Smooth muscle cell (in vitro differentiated cells): ENCODE measurements at regions not wholly inside any gene's neighbourhood (a gene's known extent, or its start where the extent isn't known, plus 50 kb on each side); places are given as distances from the start of the nearest gene placed in this dataset.

ENCODE experiments used
- DNase-seq: peaks from one replicate; lab custom pipeline; 2025; ENCODE audit not compliant: unreplicated experiment; lab: John Stamatoyannopoulos, UW
- H2AFZ ChIP-seq: fragments of 200-600 bp; sonication (generic); 2 replicates; pipeline ENCODE4 v1.6.0; 2016; ENCODE audit warnings: antibody characterized with exemption, low read depth, mild to moderate bottlenecking
- H3F3A ChIP-seq: fragments of 200-600 bp; sonication (generic); 2 replicates; pipeline ENCODE4 v1.6.0; 2017; ENCODE audit warnings: antibody characterized with exemption, low read depth
- H3K27ac ChIP-seq: fragments of 200-600 bp; sonication (generic); 2 replicates; pipeline ENCODE4 v1.5.1; 2016; ENCODE audit warnings: low read depth, mild to moderate bottlenecking
- H3K27me3 ChIP-seq: fragments of 200-600 bp; sonication (generic); 2 replicates; pipeline ENCODE4 v1.6.1; 2016; ENCODE audit warnings: low read depth, mild to moderate bottlenecking
- H3K36me3 ChIP-seq: fragments of 200-600 bp; sonication (generic); 2 replicates; pipeline ENCODE4 v1.5.1; 2016; ENCODE audit warnings: low read depth
- H3K4me1 ChIP-seq: fragments of 200-600 bp; sonication (generic); 2 replicates; pipeline ENCODE4 v1.5.1; 2016; ENCODE audit warnings: low read depth
- H3K4me2 ChIP-seq: fragments of 200-600 bp; sonication (generic); 2 replicates; pipeline ENCODE4 v1.6.0; 2016; ENCODE audit warnings: mild to moderate bottlenecking
- H3K4me3 ChIP-seq: fragments of 200-600 bp; sonication (generic); 2 replicates; pipeline ENCODE4 v1.5.1; 2016; ENCODE audit warnings: mild to moderate bottlenecking
- H3K79me2 ChIP-seq: fragments of 200-600 bp; sonication (generic); 2 replicates; pipeline ENCODE4 v1.6.0; 2016; ENCODE audit warnings: low read depth, mild to moderate bottlenecking
- H3K9ac ChIP-seq: fragments of 200-600 bp; sonication (generic); 2 replicates; pipeline ENCODE4 v1.6.0; 2016; ENCODE audit warnings: low read depth
- H3K9me3 ChIP-seq: fragments of 200-600 bp; sonication (generic); replicated peaks from 2 replicates; pipeline ENCODE4 v1.5.1; 2016; ENCODE audit warnings: low read depth
- H4K20me1 ChIP-seq: fragments of 200-600 bp; sonication (generic); 2 replicates; pipeline ENCODE4 v1.6.0; 2016; ENCODE audit warnings: low read depth
- WGBS: methylation state at CpG from one replicate; pipeline ENCODE4 v1.1.7; 2016; ENCODE audit warnings: low lambda C conversion rate; 5-methylcytosine and 5-hydroxymethylcytosine counted together
- TF ChIP-seq, protein P1 (sequence below): fragments of 200-600 bp; sonication (generic); IDR thresholded peaks from 2 replicates; pipeline ENCODE4 v1.5.1; 2017; ENCODE audit warnings: borderline replicate concordance, mild to moderate bottlenecking, antibody characterized with exemption; ENCODE audit not compliant: insufficient read depth, poor library complexity, severe bottlenecking

DNA sequence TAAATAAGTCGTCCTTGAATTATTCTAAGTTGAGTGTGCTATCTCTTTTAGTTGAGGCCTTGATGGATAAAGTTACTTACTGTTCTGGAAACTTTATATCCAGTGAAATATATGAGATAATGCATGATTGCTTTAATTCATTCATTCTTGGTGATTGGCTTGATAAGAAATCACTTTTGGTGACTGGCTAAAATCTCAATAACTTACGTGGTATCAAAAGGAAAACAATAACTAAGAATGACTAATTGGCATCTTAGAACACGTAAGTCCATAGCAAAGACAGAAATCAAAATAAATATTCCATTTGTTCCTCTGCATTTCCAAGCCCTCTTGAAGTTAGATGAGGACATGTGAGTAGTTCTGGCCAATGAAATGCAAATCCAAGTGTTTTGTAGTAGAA, 251.6 kb downstream of the NUP35 start:
- Histone ChIP-seq H3K27ac (no peak overlapping the region), H3K27me3 (no peaks in the 10 kb centered on the region), H3K9ac (no peak overlapping the region), H3K9me3 (no peaks in the 10 kb centered on the region), H4K20me1 (no peaks in the 10 kb centered on the region), H3K36me3 (no peaks in the 10 kb centered on the region), H2AFZ (no peak overlapping the region), H3F3A (no peaks in the 10 kb centered on the region), H3K79me2 (no peaks in the 10 kb centered on the region), H3K4me1 (no peaks in the 10 kb centered on the region), H3K4me3 (no peak overlapping the region), H3K4me2 (no peak overlapping the region)
- TF ChIP-seq, protein P1, sequence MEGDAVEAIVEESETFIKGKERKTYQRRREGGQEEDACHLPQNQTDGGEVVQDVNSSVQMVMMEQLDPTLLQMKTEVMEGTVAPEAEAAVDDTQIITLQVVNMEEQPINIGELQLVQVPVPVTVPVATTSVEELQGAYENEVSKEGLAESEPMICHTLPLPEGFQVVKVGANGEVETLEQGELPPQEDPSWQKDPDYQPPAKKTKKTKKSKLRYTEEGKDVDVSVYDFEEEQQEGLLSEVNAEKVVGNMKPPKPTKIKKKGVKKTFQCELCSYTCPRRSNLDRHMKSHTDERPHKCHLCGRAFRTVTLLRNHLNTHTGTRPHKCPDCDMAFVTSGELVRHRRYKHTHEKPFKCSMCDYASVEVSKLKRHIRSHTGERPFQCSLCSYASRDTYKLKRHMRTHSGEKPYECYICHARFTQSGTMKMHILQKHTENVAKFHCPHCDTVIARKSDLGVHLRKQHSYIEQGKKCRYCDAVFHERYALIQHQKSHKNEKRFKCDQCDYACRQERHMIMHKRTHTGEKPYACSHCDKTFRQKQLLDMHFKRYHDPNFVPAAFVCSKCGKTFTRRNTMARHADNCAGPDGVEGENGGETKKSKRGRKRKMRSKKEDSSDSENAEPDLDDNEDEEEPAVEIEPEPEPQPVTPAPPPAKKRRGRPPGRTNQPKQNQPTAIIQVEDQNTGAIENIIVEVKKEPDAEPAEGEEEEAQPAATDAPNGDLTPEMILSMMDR: no peak
- WGBS: 96% methylated on average over 3 of the region's 3 CpGs
- no peak for DNase-seq

DNA sequence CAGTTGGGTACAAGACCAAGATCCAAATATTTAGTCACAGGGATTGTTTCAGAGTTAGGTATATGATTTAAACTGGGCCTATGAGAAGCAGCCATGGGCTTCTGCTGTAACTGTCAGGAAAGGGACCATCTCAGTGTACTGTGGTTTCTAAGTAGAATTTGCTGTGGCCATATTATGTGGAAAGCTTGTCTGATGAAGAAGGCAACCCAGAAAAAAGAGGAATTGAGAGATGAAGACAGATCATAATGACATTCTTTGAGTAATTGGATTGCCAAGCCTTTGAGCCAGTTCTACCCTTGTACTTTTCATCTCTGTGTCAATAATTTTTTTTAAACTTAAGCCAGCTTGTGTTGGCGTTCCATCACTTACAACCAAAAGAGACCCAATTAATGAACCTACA, 259.6 kb downstream of the NUP35 start:
- H3K4me2 ChIP-seq: no peak overlapping the region
- H3K4me3 ChIP-seq: no peak overlapping the region
- no peaks in the 10 kb centered on the region for H3K36me3 ChIP-seq
- no peaks in the 10 kb centered on the region for H3K27me3 ChIP-seq
- H3K9me3 ChIP-seq: no peaks in the 10 kb centered on the region
- TF ChIP-seq, protein P1: no peak
- no peak overlapping the region for H2AFZ ChIP-seq
- H3F3A ChIP-seq: no peaks in the 10 kb centered on the region
- no peak overlapping the region for H3K27ac ChIP-seq
- DNase-seq: no peak
- H3K79me2 ChIP-seq: no peaks in the 10 kb centered on the region
- H3K4me1 ChIP-seq: no peaks in the 10 kb centered on the region
- WGBS: 100% methylated on average over 1 of the region's 1 CpG
- no peaks in the 10 kb centered on the region for H4K20me1 ChIP-seq
- H3K9ac ChIP-seq: no peak overlapping the region

DNA sequence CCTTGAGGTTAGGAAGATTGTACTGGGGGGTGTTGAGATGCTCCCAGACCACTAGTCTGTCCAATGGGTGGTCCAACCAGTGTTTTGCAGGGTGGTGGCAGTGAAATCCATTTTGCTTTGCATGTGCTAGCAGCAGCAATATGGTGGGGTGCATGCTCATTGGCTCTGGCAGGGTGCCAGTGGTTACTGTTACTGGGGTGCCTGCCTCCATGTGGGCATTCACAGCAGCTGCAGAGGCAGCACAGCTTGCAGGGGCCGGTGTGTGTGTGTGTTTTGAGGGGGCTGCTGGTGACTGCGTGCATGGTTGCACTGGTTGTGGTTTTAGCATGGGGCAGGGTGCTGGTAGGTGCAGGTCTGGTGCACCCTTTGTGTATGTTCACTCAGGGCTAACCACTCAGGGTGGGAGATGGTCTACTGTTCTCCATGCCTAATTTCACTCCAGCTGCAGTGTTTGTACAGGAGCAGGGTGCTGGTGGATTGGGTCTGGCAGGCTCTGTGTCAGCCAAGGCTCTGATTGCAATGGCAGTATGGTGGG, 265.4 kb downstream of the NUP35 start:
- H3K9me3 ChIP-seq: no peaks in the 10 kb centered on the region
- TF ChIP-seq, protein P1: no peak
- H3K4me1 ChIP-seq: no peaks in the 10 kb centered on the region
- no peak for DNase-seq
- H2AFZ ChIP-seq: no peak overlapping the region
- H3K9ac ChIP-seq: no peak overlapping the region
- no peaks in the 10 kb centered on the region for H3K79me2 ChIP-seq
- H3K4me3 ChIP-seq: no peak overlapping the region
- H4K20me1 ChIP-seq: no peaks in the 10 kb centered on the region
- H3K27me3 ChIP-seq: no peaks in the 10 kb centered on the region
- 100% methylated on average over 2 of the region's 2 CpGs for WGBS
- H3K4me2 ChIP-seq: no peak overlapping the region
- no peaks in the 10 kb centered on the region for H3F3A ChIP-seq
- no peaks in the 10 kb centered on the region for H3K36me3 ChIP-seq
- H3K27ac ChIP-seq: no peak overlapping the region

DNA sequence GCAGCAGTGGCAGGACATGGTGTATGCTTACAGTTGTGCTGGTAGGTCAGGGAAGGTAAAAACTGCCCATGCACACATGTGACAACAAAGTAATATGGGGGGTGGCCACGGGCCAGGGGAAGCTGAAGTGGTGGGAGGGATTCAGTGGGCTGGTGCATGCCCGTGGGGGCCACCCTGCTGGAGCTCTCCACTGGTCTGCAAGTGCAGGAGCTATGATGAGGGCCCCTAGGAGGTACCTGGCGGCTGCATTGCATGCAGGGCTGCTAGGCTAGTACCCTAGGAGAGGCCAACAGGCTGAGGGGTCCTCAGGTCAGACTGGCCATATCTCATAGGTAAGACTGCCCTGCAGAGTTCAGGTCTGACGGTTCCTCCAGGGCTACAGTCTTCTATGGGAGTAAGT, 265.9 kb downstream of the NUP35 start:
- TF ChIP-seq, protein P1: no peak
- no peak for DNase-seq
- no peaks in the 10 kb centered on the region for H3K36me3 ChIP-seq
- H3K4me1 ChIP-seq: no peaks in the 10 kb centered on the region
- no peak overlapping the region for H3K4me2 ChIP-seq
- no peak overlapping the region for H3K27ac ChIP-seq
- no peaks in the 10 kb centered on the region for H3K9me3 ChIP-seq
- no peak overlapping the region for H3K9ac ChIP-seq
- no peaks in the 10 kb centered on the region for H3K79me2 ChIP-seq
- H3K4me3 ChIP-seq: no peak overlapping the region
- H2AFZ ChIP-seq: no peak overlapping the region
- H3K27me3 ChIP-seq: no peaks in the 10 kb centered on the region
- 88% methylated on average over 4 of the region's 4 CpGs for WGBS
- H3F3A ChIP-seq: no peaks in the 10 kb centered on the region
- H4K20me1 ChIP-seq: no peaks in the 10 kb centered on the region
